Upper lobe of left lung (tissue), 6 donors: ENCODE measurements at regions not wholly inside any gene's neighbourhood (a gene's known extent, or its start where the extent isn't known, plus 50 kb on each side); places are given as distances from the start of the nearest gene placed in this dataset.
A peak's percentile ranks its signal among the peaks of the same experiment; 100 is the strongest.

Source experiments
- ATAC-seq, 2 donors: fragments of 200-7000 bp; cut with Tn5 transposase; one replicate each; pipeline ENCODE4 v1.9.1; 2022; ENCODE audit warnings: mild to moderate bottlenecking in 2 of 2, moderate library complexity in 2 of 2; ENCODE audit not compliant: low FRiP score in 2 of 2
- DNase-seq, 2 donors: peaks; one replicate each; pipeline ENCODE4 v3.0.0-alpha.2; 2019 to 2020
- H3K27ac ChIP-seq, 4 donors: fragments of 200-600 bp; sonication (generic); one replicate each; pipeline ENCODE4 v1.5.1; 2016 to 2019
- H3K27me3 ChIP-seq, 4 donors: fragments of 200-600 bp; sonication (generic); one replicate each; pipeline ENCODE4 v1.5.1; 2017 to 2019
- H3K36me3 ChIP-seq, 4 donors: fragments of 200-600 bp; sonication (generic); one replicate each; pipeline ENCODE4 v1.5.1; 2016 to 2019
- H3K4me1 ChIP-seq, 4 donors: fragments of 200-600 bp; sonication (generic); one replicate each; pipeline ENCODE4 v1.5.1; 2018 to 2019
- H3K4me3 ChIP-seq, 4 donors: fragments of 200-600 bp; sonication (generic); one replicate each; pipeline ENCODE4 v1.5.1; 2017 to 2019; ENCODE audit warnings: mild to moderate bottlenecking in 2 of 4, moderate library complexity in 1 of 4
- H3K9me3 ChIP-seq, 4 donors: fragments of 200-600 bp; sonication (generic); one replicate each; pipeline ENCODE4 v1.5.1; 2018 to 2019
- EP300 ChIP-seq, 4 donors: sonication (generic); formaldehyde crosslinking; IDR thresholded peaks; one replicate each; pipeline ENCODE4 v1.5.1; 2017; ENCODE audit warnings: antibody characterized with exemption in 4 of 4, control low read depth in 2 of 4
- POLR2A ChIP-seq, 4 donors: fragments of 450-650 bp; IDR thresholded peaks; one replicate each; pipeline ENCODE4 v1.5.1; 2016 to 2017; ENCODE audit warnings: antibody characterized with exemption in 4 of 4, mild to moderate bottlenecking in 2 of 4
- POLR2AphosphoS5 ChIP-seq, 2 donors: sonication (generic); formaldehyde crosslinking; IDR thresholded peaks; one replicate each; pipeline ENCODE4 v1.5.1; 2017; ENCODE audit warnings: antibody characterized with exemption in 2 of 2
- WGBS, 2 donors: methylation state at CpG; one replicate each; pipeline ENCODE4 v1.1.5; 2017 to 2018; 5-methylcytosine and 5-hydroxymethylcytosine counted together
- TF ChIP-seq, protein P1 (sequence below), 6 experiments: fragments of 450-650 bp in 4 of 6; fragments of 200-600 bp in 2 of 6; sonication (generic) in 2 of 6; IDR thresholded peaks; one replicate each; pipeline ENCODE4 v1.5.1; 2016 to 2019; ENCODE audit warnings: antibody characterized with exemption in 6 of 6
- donor health status: DM: no; HTN: no; CAD: no; lungs with moderate emphysema.
- donor health status: DM: no; HTN: yes; CAD: no; lungs with severe emphysema.

DNA sequence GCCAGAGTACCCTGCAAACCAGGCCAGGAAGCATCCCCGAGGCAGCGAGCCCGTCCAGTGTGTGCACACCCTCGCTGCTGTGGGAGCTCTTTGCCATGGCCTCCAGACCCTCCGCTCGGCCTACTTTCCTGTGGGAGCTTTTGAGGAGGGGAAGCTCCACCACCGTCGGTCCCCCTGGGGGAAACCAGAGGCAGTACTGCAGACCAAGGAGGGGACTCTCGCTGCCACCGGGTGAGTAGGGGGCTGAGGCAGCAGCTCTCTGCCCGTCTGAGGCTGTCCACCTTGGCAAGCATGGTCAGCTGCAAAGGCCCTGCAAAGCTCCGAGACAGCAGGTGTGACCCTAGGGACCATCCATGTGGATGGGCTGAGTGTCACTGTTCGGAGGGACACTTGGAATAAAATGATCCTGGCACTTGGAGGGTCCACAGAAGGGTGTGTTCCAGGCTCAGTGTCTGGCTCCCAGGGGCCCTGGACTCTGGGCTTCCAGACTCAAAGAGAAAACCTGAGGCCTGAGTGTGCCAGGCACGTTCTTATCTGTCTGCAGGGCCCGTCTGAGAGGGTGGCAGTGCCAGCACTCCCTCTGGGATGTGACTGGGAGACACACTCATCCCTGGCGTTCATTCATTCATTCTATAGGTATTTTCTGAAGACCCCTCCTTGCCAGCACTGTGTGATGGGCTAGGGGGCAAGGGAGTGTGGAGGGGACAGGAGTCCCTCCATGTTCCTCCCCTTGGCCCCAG, 282.8 kb upstream of the HS6ST1 start:
- WGBS, 2 donors: 87 to 88% methylated on average over 3 to 16 of the region's 16 CpGs
- no peaks in the 10 kb centered on the region for H3K27me3 ChIP-seq
- H3K4me3 ChIP-seq: no peak overlapping the region
- TF ChIP-seq POLR2AphosphoS5 (IDR thresholded peaks at IDR 0.05) (no peak), POLR2A (IDR thresholded peaks at IDR 0.05) (no peak)
- TF ChIP-seq, protein P1, sequence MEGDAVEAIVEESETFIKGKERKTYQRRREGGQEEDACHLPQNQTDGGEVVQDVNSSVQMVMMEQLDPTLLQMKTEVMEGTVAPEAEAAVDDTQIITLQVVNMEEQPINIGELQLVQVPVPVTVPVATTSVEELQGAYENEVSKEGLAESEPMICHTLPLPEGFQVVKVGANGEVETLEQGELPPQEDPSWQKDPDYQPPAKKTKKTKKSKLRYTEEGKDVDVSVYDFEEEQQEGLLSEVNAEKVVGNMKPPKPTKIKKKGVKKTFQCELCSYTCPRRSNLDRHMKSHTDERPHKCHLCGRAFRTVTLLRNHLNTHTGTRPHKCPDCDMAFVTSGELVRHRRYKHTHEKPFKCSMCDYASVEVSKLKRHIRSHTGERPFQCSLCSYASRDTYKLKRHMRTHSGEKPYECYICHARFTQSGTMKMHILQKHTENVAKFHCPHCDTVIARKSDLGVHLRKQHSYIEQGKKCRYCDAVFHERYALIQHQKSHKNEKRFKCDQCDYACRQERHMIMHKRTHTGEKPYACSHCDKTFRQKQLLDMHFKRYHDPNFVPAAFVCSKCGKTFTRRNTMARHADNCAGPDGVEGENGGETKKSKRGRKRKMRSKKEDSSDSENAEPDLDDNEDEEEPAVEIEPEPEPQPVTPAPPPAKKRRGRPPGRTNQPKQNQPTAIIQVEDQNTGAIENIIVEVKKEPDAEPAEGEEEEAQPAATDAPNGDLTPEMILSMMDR (IDR thresholded peaks at IDR 0.05): no peak
- peaks cover 0 to 4% (median 0%) of the 10 kb centered on the region in 4 donors for H3K4me1 ChIP-seq
- H3K36me3 ChIP-seq: no peaks in the 10 kb centered on the region
- DNase-seq (peak in 1 of 2 donors; percentile 14), ATAC-seq (no peak)
- no peaks in the 10 kb centered on the region for H3K9me3 ChIP-seq
- H3K27ac ChIP-seq: no peak overlapping the region

- TF ChIP-seq POLR2AphosphoS5 (IDR thresholded peaks at IDR 0.05) (no peak), POLR2A (IDR thresholded peaks at IDR 0.05) (no peak), EP300 (IDR thresholded peaks at IDR 0.05) (no peak)
- TF ChIP-seq, protein P1 (IDR thresholded peaks at IDR 0.05): no peak
- H3K27ac ChIP-seq: no peak overlapping the region
- no peaks in the 10 kb centered on the region for H3K36me3 ChIP-seq
- H3K27me3 ChIP-seq: no peaks in the 10 kb centered on the region
- H3K4me3 ChIP-seq: no peak overlapping the region
- ATAC-seq (no peak), DNase-seq (peak in 1 of 2 donors; percentile 12)
- peaks cover 0 to 4% (median 0%) of the 10 kb centered on the region in 4 donors for H3K4me1 ChIP-seq
- whole genome bisulfite sequencing, 2 donors: 89 to 92% methylated on average over 8 to 11 of the region's 11 CpGs
- H3K9me3 ChIP-seq: no peaks in the 10 kb centered on the region
Observed at GRCh38 chr2:128602038-128602698, 283.5 kb upstream of the HS6ST1 start.

DNA sequence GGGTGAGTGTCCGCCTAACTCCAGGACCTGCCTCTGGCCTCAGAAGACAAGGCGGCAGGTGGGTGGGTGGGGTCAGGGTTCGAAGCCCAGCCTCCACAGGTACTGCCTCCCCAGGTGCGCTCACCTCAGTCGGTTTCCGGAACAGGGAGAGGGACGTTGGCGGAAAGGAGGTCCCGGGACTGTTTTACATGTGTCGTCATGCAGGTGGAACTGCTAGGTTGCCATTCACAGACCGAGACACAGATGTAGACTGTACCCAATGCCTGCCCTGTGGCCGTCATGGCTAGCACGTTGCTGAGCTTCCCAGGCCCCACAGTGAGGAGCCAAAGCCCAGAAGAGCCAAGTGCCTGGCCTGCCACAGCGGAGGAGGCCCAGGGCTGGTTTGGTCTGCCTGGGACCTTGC, 284.0 kb upstream of the HS6ST1 start:
- Histone ChIP-seq H3K4me3 (no peak overlapping the region), H3K27me3 (no peaks in the 10 kb centered on the region), H3K4me1 (peaks cover 0 to 4% (median 0%) of the 10 kb centered on the region in 4 donors), H3K27ac (no peak overlapping the region), H3K36me3 (no peaks in the 10 kb centered on the region), H3K9me3 (no peaks in the 10 kb centered on the region)
- ATAC-seq (no peak), DNase-seq (peak in 1 of 2 donors; percentile 17)
- 88 to 95% methylated on average over 10 to 14 of the region's 14 CpGs for WGBS, 2 donors
- TF ChIP-seq EP300 (IDR thresholded peaks at IDR 0.05): no peak
- TF ChIP-seq POLR2AphosphoS5 (IDR thresholded peaks at IDR 0.05): no peak
- no peak for TF ChIP-seq POLR2A (IDR thresholded peaks at IDR 0.05)
- TF ChIP-seq, protein P1 (IDR thresholded peaks at IDR 0.05): no peak

- Histone ChIP-seq H3K9me3 (no peaks in the 10 kb centered on the region), H3K4me3 (no peak overlapping the region), H3K27ac (no peak overlapping the region), H3K27me3 (no peaks in the 10 kb centered on the region), H3K4me1 (peaks cover 0 to 4% (median 0%) of the 10 kb centered on the region in 4 donors), H3K36me3 (no peaks in the 10 kb centered on the region)
- TF ChIP-seq, protein P1 (IDR thresholded peaks at IDR 0.05): no peak
- TF ChIP-seq POLR2A (IDR thresholded peaks at IDR 0.05): no peak
- no peak for TF ChIP-seq POLR2AphosphoS5 (IDR thresholded peaks at IDR 0.05)
- no peak for TF ChIP-seq EP300 (IDR thresholded peaks at IDR 0.05)
- 78 to 80% methylated on average over 13 to 14 of the region's 14 CpGs for WGBS, 2 donors
- ATAC-seq (peak in 1 of 2 donors; percentile 57), DNase-seq (peak in 1 of 2 donors; percentile 24)
Observed at GRCh38 chr2:128603411-128603924, 284.8 kb upstream of the HS6ST1 start.
